ENCODE measurements at regions not wholly inside any gene's neighbourhood (a gene's known extent, or its start where the extent isn't known, plus 50 kb on each side); places are given as distances from the start of the nearest gene placed in this dataset.
A peak's percentile ranks its signal among the peaks of the same experiment; 100 is the strongest.

GRCh38 chr11:128244871-128245270 lies 342.5 kb downstream of the ETS1 start:
- no peak for DNase-seq (ENCODE audit: unreplicated experiment)
- BruUV-seq (replicated peaks): no TSS peak
- intact Hi-C loops (cut with micrococcal nuclease): no loop called here
- H3K27me3 Mint-ChIP-seq (ENCODE audit: insufficient read depth, unreplicated experiment): no peaks in the 10 kb centered on the region
- TF ChIP-seq CTCF (IDR thresholded peaks at IDR 0.05; ENCODE audit: unreplicated experiment): no peak
- H3K36me3 Mint-ChIP-seq (ENCODE audit: insufficient read depth, unreplicated experiment): no peaks in the 10 kb centered on the region
- no peaks in the 10 kb centered on the region for H3K4me1 Mint-ChIP-seq (ENCODE audit: insufficient read depth, unreplicated experiment)
- H3K9me3 Mint-ChIP-seq (ENCODE audit: unreplicated experiment): no peaks in the 10 kb centered on the region
- no peak overlapping the region for H3K27ac Mint-ChIP-seq (ENCODE audit: low read depth, unreplicated experiment)
- no peak overlapping the region for H3K4me3 Mint-ChIP-seq (ENCODE audit: unreplicated experiment)
- POLR2A ChIA-PET: no interaction called here
- CTCF ChIA-PET: interaction anchor here (0.6 to 1.5 kb wide), 3 partner anchors 73 to 713 kb away, joined by 3 to 6 read pairs (median 3); no protein-coding TSS in a partner anchor

DNA sequence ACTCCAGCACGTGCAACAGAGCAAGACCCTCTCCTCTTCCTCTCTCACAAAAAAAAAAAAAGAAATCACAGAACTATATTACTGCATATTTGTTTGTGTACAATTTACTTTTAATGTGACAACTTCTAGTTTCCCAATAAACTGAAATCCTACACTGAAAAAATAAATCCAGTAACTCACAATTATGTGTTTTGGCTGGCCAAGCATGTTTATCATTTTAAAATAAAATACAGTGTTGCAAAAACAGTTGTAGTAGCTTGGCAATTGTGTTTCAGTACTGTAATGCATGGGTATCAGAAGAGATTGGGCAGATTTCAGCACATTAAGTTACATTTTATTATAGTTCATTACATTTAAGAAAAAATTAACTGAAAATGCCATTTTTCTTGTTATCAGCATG lies 344.9 kb downstream of the ETS1 start:
- no peaks in the 10 kb centered on the region for H3K9me3 Mint-ChIP-seq (ENCODE audit: unreplicated experiment)
- no peak for DNase-seq (ENCODE audit: unreplicated experiment)
- ChIA-PET CTCF (interaction anchor here (0.6 kb wide), 2 partner anchors 36 to 389 kb away, joined by 3 to 7 read pairs; no protein-coding TSS in a partner anchor), POLR2A (interaction anchor here (0.8 kb wide), 1 partner anchor 9 kb away, joined by 3 read pairs; no protein-coding TSS in a partner anchor)
- intact Hi-C loops (cut with micrococcal nuclease): no loop called here
- no peak overlapping the region for H3K27ac Mint-ChIP-seq (ENCODE audit: low read depth, unreplicated experiment)
- H3K4me1 Mint-ChIP-seq (ENCODE audit: insufficient read depth, unreplicated experiment): no peaks in the 10 kb centered on the region
- TF ChIP-seq CTCF (IDR thresholded peaks at IDR 0.05; ENCODE audit: unreplicated experiment): no peak
- BruUV-seq (replicated peaks): no TSS peak
- H3K4me3 Mint-ChIP-seq (ENCODE audit: unreplicated experiment): no peak overlapping the region
- H3K27me3 Mint-ChIP-seq (ENCODE audit: insufficient read depth, unreplicated experiment): no peaks in the 10 kb centered on the region
- H3K36me3 Mint-ChIP-seq (ENCODE audit: insufficient read depth, unreplicated experiment): no peaks in the 10 kb centered on the region

GRCh38 chr11:128240546-128240945 lies 346.8 kb downstream of the ETS1 start:
- no TSS peak for BruUV-seq (replicated peaks)
- no peaks in the 10 kb centered on the region for H3K36me3 Mint-ChIP-seq (ENCODE audit: insufficient read depth, unreplicated experiment)
- CTCF ChIA-PET: no interaction called here
- no peak overlapping the region for H3K4me3 Mint-ChIP-seq (ENCODE audit: unreplicated experiment)
- no peak overlapping the region for H3K27ac Mint-ChIP-seq (ENCODE audit: low read depth, unreplicated experiment)
- POLR2A ChIA-PET: interaction anchor here (0.7 kb wide), 2 partner anchors 83 to 474 kb away, joined by 3 to 4 read pairs; no protein-coding TSS in a partner anchor
- intact Hi-C loops (cut with micrococcal nuclease): no loop called here
- H3K27me3 Mint-ChIP-seq (ENCODE audit: insufficient read depth, unreplicated experiment): no peaks in the 10 kb centered on the region
- DNase-seq (ENCODE audit: unreplicated experiment): peak; percentile 28
- TF ChIP-seq CTCF (IDR thresholded peaks at IDR 0.05; ENCODE audit: unreplicated experiment): no peak
- H3K4me1 Mint-ChIP-seq (ENCODE audit: insufficient read depth, unreplicated experiment): no peaks in the 10 kb centered on the region
- H3K9me3 Mint-ChIP-seq (ENCODE audit: unreplicated experiment): no peaks in the 10 kb centered on the region

- intact Hi-C loops (cut with micrococcal nuclease): no loop called here
These were observed 348.1 kb downstream of the ETS1 start for GRCh38 chr11:128239306-128239705.

More at GRCh38 chr11:128239306-128239705, 348.1 kb downstream of the ETS1 start:
- H3K4me1 Mint-ChIP-seq (ENCODE audit: insufficient read depth, unreplicated experiment): no peaks in the 10 kb centered on the region
- ChIA-PET CTCF (no interaction called here), POLR2A (no interaction called here)
- H3K27ac Mint-ChIP-seq (ENCODE audit: low read depth, unreplicated experiment): no peak overlapping the region
- no peaks in the 10 kb centered on the region for H3K36me3 Mint-ChIP-seq (ENCODE audit: insufficient read depth, unreplicated experiment)
- TF ChIP-seq CTCF (IDR thresholded peaks at IDR 0.05; ENCODE audit: unreplicated experiment): no peak
- DNase-seq (ENCODE audit: unreplicated experiment): no peak
- H3K4me3 Mint-ChIP-seq (ENCODE audit: unreplicated experiment): no peak overlapping the region
- no peaks in the 10 kb centered on the region for H3K9me3 Mint-ChIP-seq (ENCODE audit: unreplicated experiment)
- no peaks in the 10 kb centered on the region for H3K27me3 Mint-ChIP-seq (ENCODE audit: insufficient read depth, unreplicated experiment)
- no TSS peak for BruUV-seq (replicated peaks)

Data from MCF 10A (cell line).